Caki2 (cell line): ENCODE measurements at regions not wholly inside any gene's neighbourhood (a gene's known extent, or its start where the extent isn't known, plus 50 kb on each side); places are given as distances from the start of the nearest gene placed in this dataset.

ENCODE experiments used
- DNase-seq: peaks from one replicate; pipeline ENCODE4 v3.0.0-alpha.2; 2015; ENCODE audit warnings: low read depth
- in situ Hi-C: cut with HindIII; loops from 2 replicates; pipeline ENCODE4 v1.10.0; 2016; ENCODE audit warnings: low sequenced_read_pairs, low pct_unique_long_range_greater_than_20kb, mixed read lengths

GRCh38 chr5:82862711-82863110 lies 214.5 kb downstream of the TMEM167A start:
- DNase-seq = no peak
- in situ Hi-C loops = no loop called here

- no peak for DNase-seq
- in situ Hi-C loops = no loop called here
Measured at GRCh38 chr5:82862261-82862660, 214.9 kb downstream of the TMEM167A start.

DNA sequence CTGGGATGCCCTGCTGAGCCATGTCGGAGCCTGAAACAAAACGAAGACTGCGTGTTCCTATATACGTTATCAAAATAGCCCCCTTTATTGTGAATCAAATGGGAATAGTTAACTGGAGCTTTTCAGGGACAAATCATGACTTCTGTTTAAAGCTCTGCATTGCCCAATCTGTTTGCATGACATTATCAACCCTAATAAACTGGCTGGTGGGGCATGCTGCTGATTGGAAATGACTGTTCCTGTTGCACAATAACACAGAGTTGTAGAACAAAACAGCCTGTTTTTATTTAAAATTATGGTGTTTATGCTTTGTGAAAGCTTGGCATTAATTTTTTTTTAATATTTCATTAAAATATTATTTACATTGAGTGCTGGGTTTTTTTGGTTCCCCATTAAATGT lies 215.5 kb downstream of the TMEM167A start:
- in situ Hi-C loops = no loop called here

GRCh38 chr5:82859451-82860140 lies 217.6 kb downstream of the TMEM167A start:
- in situ Hi-C loops = no loop called here
- DNase-seq = no peak

More for the DNA sequence above, 215.5 kb downstream of the TMEM167A start:
- no peak for DNase-seq

DNA sequence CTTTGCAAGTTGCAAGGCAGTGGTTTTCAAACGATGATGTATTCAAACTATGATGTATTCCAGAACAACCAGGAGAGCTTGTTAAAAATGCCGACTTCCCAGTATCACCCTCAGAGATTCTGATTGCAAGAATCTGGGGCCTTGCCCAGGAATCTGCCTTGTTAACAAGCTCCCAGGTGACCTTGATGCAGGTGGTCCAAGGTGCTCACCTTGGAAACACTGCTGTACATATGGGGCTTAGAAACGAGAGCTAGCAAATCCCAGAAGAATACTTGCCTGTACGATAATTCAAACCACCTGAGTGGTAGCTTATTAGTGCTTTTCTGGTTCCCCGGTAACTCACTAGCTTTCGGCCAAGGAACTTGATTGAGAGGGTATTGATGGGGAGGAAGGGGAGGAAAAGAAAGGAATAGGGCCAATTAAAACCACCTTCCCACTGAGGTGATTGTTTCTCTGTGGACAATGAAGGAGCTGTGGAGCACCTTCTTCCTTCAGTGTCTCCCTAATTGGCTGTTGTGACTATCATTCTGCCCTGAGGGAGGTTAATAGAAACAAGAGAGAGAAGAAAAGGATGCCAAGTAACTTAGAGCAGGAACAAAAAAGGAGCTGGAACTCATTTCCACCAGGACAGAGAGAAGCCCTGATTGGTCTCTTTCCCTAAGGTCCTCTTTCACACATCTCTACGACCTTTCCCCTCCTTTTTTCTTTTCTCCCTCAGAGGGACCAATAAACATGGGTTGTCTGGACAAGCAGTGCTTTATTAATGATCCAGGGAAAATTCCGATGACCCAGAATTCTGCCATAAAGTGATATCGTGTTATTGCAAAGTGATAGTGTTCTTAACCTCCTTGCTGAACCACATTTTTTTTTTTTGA lies 218.8 kb downstream of the TMEM167A start:
- in situ Hi-C loops = no loop called here
- no peak for DNase-seq

DNA sequence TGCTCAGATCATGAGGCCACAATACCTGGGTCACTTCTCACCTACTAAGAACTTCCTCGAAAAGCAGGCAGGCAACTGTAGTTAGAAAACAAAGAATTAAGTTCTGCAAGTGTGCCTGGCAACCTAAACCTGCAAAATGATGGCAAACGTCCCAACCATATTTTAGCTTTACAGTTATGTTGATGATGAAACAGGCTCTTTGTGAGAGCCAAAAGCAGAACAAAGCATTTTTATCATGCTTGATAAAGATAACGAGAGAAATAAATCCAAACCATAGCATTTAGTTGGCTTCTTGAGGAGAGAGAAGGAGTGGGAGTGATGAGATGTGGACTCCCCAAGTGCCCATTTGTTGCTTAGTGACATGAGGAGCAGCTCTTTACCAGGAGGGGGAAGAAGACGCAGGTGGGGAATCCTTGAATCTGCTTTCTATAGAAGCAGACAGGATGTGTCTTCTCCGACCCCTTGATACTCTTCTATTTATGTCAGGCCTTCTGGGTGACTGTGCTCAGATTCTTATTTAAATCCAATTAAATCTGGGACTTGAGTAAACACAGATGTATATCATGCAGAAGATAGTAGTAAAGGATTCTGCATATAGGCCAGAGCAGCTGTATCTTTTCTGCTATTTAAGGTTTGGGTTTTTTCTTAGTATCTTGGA lies 221.2 kb downstream of the TMEM167A start:
- in situ Hi-C loops = no loop called here
- DNase-seq = no peak

DNA sequence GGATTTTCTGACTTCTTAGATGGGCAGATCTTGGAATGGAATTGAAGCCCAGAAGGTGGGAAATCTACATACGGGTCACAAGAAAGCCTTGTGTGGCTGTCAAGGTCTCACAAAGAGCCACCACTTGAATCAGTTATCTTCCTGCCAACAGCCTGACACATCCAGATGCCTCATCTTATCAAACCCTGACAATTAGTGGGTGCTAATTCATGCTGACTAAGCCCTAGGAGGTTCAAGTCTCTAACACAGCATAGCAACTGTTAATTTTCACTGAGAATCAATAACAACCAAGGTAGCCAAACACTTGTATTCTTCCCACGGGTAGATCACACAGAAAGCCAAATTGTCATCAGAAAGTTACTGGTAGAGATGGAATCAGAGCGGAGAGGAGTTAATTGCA lies 222.2 kb downstream of the TMEM167A start:
- in situ Hi-C loops = no loop called here
- no peak for DNase-seq

DNA sequence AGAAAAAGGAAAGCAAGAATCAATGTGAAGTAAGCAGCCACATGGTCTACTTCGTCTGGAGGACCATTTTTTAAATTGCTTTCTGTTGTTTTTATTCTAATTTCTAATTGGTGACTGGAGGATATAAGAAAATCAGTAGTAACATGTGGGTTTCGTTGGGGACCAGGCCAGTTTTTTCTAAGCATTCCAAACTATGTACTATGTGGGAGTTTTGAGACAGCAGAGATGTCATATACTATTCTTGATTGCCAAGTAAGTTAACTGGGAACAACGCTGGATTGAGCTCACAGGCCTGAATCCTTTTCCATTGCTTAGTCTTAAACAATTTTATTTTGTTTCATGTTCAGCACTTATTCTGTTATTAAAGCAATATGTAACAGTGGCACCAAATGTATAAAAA lies 225.7 kb downstream of the TMEM167A start:
- in situ Hi-C loops = no loop called here

GRCh38 chr5:82850393-82850792 lies 226.8 kb downstream of the TMEM167A start:
- in situ Hi-C loops = no loop called here
- DNase-seq = no peak

More for the DNA sequence above, 225.7 kb downstream of the TMEM167A start:
- DNase-seq = no peak

DNA sequence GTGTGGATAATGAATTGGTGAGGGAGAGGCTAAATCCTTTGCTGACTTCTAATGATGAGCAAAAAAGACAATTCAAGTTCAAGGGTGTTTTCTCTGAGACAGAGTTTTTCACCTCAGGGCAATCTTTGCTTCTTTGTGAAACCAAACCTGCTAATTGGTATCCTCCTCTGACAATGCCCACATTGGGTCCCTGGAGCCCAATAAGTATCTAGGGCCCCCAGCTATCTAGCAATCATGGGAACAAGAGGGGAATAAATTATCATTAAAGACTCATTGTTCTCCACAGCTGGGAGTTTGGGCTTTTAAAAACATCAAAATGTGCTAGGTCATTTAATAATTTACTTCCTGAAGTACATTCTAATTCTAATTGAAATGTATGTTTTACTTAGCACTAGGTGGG lies 227.3 kb downstream of the TMEM167A start:
- DNase-seq = no peak
- in situ Hi-C loops = no loop called here

- in situ Hi-C loops = no loop called here
- DNase-seq = no peak
Measured at GRCh38 chr5:82847562-82847961, 229.6 kb downstream of the TMEM167A start.

DNA sequence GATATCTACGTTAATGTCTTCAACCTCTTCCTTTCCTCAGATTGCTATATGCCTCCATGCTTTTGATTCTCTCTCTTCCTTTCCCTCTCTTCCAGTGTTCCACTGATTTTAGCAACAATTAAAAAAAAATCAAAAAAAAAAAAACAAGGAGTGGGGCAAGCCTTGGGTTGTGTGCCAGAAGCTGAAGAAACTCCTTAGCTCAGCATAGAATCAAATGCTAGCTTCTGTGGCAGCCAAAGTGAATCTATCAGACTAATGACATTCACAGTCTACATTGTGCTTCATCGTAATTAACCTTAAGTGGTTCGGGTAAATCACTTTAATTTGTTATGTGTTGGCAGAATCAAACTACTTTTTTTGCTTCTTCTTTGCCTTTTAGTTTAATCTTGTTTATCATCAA lies 237.3 kb downstream of the TMEM167A start:
- in situ Hi-C loops = no loop called here
- no peak for DNase-seq

- DNase-seq = no peak
- in situ Hi-C loops = no loop called here
Measured at GRCh38 chr5:82835488-82835887, 241.7 kb downstream of the TMEM167A start.

GRCh38 chr5:82834151-82834550 lies 243.0 kb downstream of the TMEM167A start:
- DNase-seq = no peak
- in situ Hi-C loops = no loop called here

DNA sequence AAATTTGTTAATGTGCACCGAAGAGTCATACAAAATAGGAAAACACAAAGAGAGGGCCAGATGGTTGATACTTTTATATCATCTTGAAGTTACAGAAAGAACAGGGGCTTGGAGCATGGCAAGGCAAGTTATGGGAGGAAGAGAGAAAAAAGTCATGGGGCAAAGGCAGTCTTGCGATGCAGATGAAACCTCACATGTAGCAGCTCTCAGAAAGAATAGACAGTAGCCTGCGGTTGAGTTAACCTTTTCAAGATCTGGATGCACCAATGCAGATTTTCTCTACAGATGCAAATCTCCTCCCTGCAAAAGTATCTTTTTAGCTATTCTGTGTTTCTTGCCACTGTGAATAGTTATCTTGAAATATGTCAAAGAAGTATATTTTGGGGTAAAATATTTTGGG lies 243.9 kb downstream of the TMEM167A start:
- in situ Hi-C loops = no loop called here
- no peak for DNase-seq

DNA sequence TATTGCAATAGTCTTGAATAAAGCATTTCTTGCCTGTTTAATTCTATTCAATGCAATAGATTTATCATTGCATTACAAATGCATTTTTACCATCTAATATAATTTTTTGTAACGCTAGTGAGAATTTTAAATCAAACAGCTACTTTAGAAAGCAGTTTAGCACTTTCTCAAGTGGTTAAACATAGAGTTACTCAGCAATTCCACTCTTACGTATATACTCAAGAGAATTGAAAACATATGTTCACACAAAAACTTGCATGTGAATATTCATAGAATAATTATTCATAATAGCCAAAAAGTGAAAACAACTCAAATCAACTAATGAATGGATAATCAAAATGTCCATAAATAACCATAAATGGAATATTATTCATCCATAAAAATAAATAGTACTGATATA lies 244.7 kb downstream of the TMEM167A start:
- in situ Hi-C loops = no loop called here
- DNase-seq = no peak

DNA sequence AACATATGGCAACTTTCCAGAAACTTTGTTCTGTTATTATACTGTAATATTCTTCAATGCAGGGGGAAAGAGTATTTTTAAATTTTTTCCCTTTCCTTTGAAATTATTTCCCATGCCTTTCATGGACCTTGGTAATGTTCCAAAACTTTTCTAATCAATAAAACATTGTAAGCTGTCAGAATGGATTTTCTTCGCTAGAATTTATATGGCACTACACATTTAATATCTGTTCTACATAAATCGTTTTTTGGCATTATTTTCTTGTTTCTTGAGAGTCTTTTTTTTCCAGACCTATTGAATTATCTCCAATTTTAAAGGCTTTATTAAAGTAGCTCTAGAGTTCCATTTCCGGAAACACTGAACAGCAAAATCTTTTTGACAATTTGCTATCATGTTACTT lies 249.0 kb downstream of the TMEM167A start:
- in situ Hi-C loops = no loop called here
- DNase-seq = no peak

DNA sequence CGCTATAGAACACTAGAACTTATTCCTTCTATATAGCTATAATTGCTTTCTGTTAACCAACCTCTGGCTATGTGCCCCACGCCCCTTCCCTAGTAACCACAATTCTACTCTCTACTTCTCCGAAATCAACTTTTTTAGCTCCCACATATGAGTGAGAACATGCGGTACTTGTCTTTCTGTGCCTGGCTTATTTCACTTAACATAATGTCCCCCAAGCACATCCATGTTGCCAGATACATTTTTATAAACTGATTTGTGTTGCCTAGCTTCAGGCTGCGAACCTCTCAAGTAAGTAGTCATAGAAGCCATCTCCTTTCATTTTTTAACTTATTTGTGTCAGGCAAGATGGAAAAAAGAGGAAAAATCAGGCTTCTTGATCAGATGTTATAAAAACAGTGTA lies 249.5 kb downstream of the TMEM167A start:
- in situ Hi-C loops = no loop called here
- DNase-seq = no peak

DNA sequence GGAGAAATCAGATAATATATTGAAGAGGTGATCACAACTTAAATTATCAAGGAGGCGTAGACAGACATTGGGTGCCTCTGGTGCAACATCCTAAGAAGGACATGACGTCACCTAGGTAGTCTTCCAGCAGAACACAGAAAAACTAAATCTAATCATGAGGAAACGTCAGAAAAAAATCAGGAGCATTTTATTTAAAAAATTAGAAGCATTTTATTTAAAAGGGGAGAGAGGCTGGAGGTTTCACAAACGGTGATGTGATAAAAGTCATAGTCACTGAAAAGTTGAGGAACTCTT lies 254.6 kb downstream of the TMEM167A start:
- no peak for DNase-seq
- in situ Hi-C loops = no loop called here
